ENCODE measurements at regions not wholly inside any gene's neighbourhood (a gene's known extent, or its start where the extent isn't known, plus 50 kb on each side); places are given as distances from the start of the nearest gene placed in this dataset.

DNA sequence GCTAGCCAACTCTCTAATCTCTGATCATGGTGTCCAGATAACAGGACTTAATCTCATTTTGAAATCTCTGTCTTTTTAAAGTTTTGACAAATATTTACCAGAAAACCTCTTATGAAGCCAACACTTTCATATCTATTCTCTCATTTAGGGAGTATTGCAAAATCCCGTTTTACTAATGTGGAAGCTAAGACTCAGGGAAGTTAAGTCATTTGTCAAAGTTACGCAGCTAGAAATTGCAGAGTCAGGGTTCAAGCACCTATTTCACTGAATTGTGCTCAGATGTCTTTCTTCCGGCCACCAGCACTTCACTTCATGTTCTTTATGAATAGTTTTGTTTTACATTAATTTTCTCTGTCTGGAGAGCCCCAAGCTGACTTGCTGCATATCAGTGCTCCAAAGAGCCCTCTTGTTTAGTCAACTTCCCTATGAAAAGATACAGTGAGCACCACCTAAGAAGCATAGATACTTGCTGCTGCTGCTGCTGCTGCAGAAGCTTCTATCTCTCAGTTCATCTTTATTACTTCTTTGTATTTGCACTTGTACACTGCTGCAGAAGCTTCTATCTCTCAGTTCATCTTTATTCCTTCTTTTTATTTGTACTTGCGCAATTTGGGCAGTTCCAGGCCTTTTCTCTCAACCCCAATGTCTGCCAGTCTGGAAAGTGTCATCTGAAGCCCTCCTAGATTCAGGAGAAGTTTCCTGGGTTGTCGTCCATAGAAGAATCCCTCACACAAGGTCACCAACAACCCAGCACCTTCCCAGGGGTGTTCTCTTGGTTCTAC lies 329.7 kb downstream of the MAFB start:
- TF ChIP-seq JUNB (IDR thresholded peaks at IDR 0.05; ENCODE audit: unreplicated experiment) (no peak), POLR2AphosphoS5 (IDR thresholded peaks at IDR 0.05; ENCODE audit: low read depth) (no peak), EZH2phosphoT487 (IDR thresholded peaks at IDR 0.05; ENCODE audit: unreplicated experiment) (no peak), NANOG (IDR thresholded peaks at IDR 0.05; ENCODE audit: borderline replicate concordance) (no peak), CREB1 (CRISPR knock-in tag; IDR thresholded peaks at IDR 0.05; ENCODE audit: low read depth) (no peak), EZH2 (IDR thresholded peaks at IDR 0.05; ENCODE audit: low read depth, unreplicated experiment) (no peak)
- TF ChIP-seq, protein P1, sequence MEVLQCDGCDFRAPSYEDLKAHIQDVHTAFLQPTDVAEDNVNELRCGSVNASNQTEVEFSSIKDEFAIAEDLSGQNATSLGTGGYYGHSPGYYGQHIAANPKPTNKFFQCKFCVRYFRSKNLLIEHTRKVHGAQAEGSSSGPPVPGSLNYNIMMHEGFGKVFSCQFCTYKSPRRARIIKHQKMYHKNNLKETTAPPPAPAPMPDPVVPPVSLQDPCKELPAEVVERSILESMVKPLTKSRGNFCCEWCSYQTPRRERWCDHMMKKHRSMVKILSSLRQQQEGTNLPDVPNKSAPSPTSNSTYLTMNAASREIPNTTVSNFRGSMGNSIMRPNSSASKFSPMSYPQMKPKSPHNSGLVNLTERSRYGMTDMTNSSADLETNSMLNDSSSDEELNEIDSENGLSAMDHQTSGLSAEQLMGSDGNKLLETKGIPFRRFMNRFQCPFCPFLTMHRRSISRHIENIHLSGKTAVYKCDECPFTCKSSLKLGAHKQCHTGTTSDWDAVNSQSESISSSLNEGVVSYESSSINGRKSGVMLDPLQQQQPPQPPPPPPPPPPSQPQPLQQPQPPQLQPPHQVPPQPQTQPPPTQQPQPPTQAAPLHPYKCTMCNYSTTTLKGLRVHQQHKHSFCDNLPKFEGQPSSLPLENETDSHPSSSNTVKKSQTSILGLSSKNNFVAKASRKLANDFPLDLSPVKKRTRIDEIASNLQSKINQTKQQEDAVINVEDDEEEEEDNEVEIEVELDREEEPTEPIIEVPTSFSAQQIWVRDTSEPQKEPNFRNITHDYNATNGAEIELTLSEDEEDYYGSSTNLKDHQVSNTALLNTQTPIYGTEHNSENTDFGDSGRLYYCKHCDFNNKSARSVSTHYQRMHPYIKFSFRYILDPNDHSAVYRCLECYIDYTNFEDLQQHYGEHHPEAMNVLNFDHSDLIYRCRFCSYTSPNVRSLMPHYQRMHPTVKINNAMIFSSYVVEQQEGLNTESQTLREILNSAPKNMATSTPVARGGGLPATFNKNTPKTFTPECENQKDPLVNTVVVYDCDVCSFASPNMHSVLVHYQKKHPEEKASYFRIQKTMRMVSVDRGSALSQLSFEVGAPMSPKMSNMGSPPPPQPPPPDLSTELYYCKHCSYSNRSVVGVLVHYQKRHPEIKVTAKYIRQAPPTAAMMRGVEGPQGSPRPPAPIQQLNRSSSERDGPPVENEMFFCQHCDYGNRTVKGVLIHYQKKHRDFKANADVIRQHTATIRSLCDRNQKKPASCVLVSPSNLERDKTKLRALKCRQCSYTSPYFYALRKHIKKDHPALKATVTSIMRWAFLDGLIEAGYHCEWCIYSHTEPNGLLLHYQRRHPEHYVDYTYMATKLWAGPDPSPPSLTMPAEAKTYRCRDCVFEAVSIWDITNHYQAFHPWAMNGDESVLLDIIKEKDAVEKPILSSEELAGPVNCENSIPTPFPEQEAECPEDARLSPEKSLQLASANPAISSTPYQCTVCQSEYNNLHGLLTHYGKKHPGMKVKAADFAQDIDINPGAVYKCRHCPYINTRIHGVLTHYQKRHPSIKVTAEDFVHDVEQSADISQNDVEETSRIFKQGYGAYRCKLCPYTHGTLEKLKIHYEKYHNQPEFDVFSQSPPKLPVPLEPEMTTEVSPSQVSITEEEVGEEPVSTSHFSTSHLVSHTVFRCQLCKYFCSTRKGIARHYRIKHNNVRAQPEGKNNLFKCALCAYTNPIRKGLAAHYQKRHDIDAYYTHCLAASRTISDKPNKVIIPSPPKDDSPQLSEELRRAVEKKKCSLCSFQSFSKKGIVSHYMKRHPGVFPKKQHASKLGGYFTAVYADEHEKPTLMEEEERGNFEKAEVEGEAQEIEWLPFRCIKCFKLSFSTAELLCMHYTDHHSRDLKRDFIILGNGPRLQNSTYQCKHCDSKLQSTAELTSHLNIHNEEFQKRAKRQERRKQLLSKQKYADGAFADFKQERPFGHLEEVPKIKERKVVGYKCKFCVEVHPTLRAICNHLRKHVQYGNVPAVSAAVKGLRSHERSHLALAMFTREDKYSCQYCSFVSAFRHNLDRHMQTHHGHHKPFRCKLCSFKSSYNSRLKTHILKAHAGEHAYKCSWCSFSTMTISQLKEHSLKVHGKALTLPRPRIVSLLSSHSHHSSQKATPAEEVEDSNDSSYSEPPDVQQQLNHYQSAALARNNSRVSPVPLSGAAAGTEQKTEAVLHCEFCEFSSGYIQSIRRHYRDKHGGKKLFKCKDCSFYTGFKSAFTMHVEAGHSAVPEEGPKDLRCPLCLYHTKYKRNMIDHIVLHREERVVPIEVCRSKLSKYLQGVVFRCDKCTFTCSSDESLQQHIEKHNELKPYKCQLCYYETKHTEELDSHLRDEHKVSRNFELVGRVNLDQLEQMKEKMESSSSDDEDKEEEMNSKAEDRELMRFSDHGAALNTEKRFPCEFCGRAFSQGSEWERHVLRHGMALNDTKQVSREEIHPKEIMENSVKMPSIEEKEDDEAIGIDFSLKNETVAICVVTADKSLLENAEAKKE (CRISPR knock-in tag; IDR thresholded peaks at IDR 0.05), result no peak
- TF ChIP-seq, protein P2, sequence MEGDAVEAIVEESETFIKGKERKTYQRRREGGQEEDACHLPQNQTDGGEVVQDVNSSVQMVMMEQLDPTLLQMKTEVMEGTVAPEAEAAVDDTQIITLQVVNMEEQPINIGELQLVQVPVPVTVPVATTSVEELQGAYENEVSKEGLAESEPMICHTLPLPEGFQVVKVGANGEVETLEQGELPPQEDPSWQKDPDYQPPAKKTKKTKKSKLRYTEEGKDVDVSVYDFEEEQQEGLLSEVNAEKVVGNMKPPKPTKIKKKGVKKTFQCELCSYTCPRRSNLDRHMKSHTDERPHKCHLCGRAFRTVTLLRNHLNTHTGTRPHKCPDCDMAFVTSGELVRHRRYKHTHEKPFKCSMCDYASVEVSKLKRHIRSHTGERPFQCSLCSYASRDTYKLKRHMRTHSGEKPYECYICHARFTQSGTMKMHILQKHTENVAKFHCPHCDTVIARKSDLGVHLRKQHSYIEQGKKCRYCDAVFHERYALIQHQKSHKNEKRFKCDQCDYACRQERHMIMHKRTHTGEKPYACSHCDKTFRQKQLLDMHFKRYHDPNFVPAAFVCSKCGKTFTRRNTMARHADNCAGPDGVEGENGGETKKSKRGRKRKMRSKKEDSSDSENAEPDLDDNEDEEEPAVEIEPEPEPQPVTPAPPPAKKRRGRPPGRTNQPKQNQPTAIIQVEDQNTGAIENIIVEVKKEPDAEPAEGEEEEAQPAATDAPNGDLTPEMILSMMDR (conservative IDR thresholded peaks at IDR 0.05; ENCODE audit: low read depth in 2 of 2), result no peak
- TF ChIP-seq, protein P3, sequence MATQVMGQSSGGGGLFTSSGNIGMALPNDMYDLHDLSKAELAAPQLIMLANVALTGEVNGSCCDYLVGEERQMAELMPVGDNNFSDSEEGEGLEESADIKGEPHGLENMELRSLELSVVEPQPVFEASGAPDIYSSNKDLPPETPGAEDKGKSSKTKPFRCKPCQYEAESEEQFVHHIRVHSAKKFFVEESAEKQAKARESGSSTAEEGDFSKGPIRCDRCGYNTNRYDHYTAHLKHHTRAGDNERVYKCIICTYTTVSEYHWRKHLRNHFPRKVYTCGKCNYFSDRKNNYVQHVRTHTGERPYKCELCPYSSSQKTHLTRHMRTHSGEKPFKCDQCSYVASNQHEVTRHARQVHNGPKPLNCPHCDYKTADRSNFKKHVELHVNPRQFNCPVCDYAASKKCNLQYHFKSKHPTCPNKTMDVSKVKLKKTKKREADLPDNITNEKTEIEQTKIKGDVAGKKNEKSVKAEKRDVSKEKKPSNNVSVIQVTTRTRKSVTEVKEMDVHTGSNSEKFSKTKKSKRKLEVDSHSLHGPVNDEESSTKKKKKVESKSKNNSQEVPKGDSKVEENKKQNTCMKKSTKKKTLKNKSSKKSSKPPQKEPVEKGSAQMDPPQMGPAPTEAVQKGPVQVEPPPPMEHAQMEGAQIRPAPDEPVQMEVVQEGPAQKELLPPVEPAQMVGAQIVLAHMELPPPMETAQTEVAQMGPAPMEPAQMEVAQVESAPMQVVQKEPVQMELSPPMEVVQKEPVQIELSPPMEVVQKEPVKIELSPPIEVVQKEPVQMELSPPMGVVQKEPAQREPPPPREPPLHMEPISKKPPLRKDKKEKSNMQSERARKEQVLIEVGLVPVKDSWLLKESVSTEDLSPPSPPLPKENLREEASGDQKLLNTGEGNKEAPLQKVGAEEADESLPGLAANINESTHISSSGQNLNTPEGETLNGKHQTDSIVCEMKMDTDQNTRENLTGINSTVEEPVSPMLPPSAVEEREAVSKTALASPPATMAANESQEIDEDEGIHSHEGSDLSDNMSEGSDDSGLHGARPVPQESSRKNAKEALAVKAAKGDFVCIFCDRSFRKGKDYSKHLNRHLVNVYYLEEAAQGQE (IDR thresholded peaks at IDR 0.05; ENCODE audit: unreplicated experiment), result no peak
- no peaks in the 10 kb centered on the region for H3K27me3 ChIP-seq (ENCODE audit: insufficient read depth)
- H3K9me3 Mint-ChIP-seq, result no peaks in the 10 kb centered on the region
- peaks cover 2% of the 10 kb centered on the region for H3K27me3 Mint-ChIP-seq (ENCODE audit: insufficient read depth, low read depth, poor library complexity)
- ATAC-seq (no peak), DNase-seq (ENCODE audit: low spot score) (no peak)
- no peaks in the 10 kb centered on the region for H3K36me3 Mint-ChIP-seq (ENCODE audit: low read depth)
- H3K27ac ChIP-seq (ENCODE audit: low read depth), result no peak overlapping the region
- H4K20me1 ChIP-seq (replicated peaks; ENCODE audit: insufficient read depth), result no peaks in the 10 kb centered on the region
- no peak overlapping the region for H3K4me2 ChIP-seq
- H3K36me3 ChIP-seq (ENCODE audit: insufficient read depth), result no peaks in the 10 kb centered on the region
- no peaks in the 10 kb centered on the region for H3K4me1 Mint-ChIP-seq
- H3K27ac Mint-ChIP-seq, result no peak overlapping the region
- peaks cover 2% of the 10 kb centered on the region; the same call in 1 of the 2 replicates for H3K9me2 ChIP-seq (ENCODE audit: insufficient read depth)
- no peaks in the 10 kb centered on the region for H3K4me1 ChIP-seq (ENCODE audit: insufficient read depth)
- H3K4me3 ChIP-seq, result no peak overlapping the region
- 0 out of 2 replicates have a peak overlapping the region, but pooled peaks have one; percentile 7 for H2AFZ ChIP-seq
- no peaks in the 10 kb centered on the region for H3F3A ChIP-seq (replicated peaks; ENCODE audit: low read depth)
- no peaks in the 10 kb centered on the region for H3K79me2 ChIP-seq (replicated peaks; ENCODE audit: insufficient read depth)
- no peak overlapping the region for H3K4me3 Mint-ChIP-seq
